ENCODE measurements at regions not wholly inside any gene's neighbourhood (a gene's known extent, or its start where the extent isn't known, plus 50 kb on each side); places are given as distances from the start of the nearest gene placed in this dataset.

GRCh38 chr2:67892339-67892846, 170.4 kb downstream of the C1D start:
- TF ChIP-seq RUNX3 (IDR thresholded peaks at IDR 0.05; ENCODE audit: low read length) (no peak), BHLHE40 (IDR thresholded peaks at IDR 0.05; ENCODE audit: borderline replicate concordance in 1 of 2, low read depth in 2 of 2, low read length in 1 of 2) (no peak), PAX8 (IDR thresholded peaks at IDR 0.05) (no peak), HCFC1 (IDR thresholded peaks at IDR 0.05; ENCODE audit: low read length) (no peak), IRF3 (IDR thresholded peaks at IDR 0.05) (no peak), NFYA (IDR thresholded peaks at IDR 0.05; ENCODE audit: borderline replicate concordance, low read depth, low read length) (no peak), ZBTB33 (IDR thresholded peaks at IDR 0.05) (no peak), SMARCA5 (IDR thresholded peaks at IDR 0.05) (no peak), TAF1 (IDR thresholded peaks at IDR 0.05; ENCODE audit: borderline replicate concordance, low read depth, low read length) (no peak), HDAC6 (IDR thresholded peaks at IDR 0.05; ENCODE audit: unreplicated experiment) (no peak), RAD51 (IDR thresholded peaks at IDR 0.05) (no peak), EED (IDR thresholded peaks at IDR 0.05; ENCODE audit: low read depth) (no peak), ZBTB11 (CRISPR knock-in tag; IDR thresholded peaks at IDR 0.05) (no peak), SRF (IDR thresholded peaks at IDR 0.05; ENCODE audit: low read depth in 2 of 2, low read length in 2 of 2) (no peak), EGR1 (IDR thresholded peaks at IDR 0.05; ENCODE audit: borderline replicate concordance in 1 of 2, low read depth in 2 of 2, low read length in 2 of 2) (no peak), ZSCAN29 (IDR thresholded peaks at IDR 0.05) (no peak), NKRF (conservative IDR thresholded peaks at IDR 0.05) (no peak)
- H3K9me3 ChIP-seq (replicated peaks; ENCODE audit: control insufficient read depth, insufficient read depth, low read length), result no peaks in the 10 kb centered on the region
- H3K9ac ChIP-seq (ENCODE audit: control insufficient read depth, insufficient read depth, low read length), result no peak overlapping the region
- intact Hi-C loops (cut with micrococcal nuclease; ENCODE audit: unreplicated experiment) (no loop called here), in situ Hi-C loops (cut with MboI) (no loop called here)
- no TSS peak for BruUV-seq (replicated peaks)
- H3K79me2 ChIP-seq (ENCODE audit: control insufficient read depth, insufficient read depth, low read length), result no peaks in the 10 kb centered on the region
- ATAC-seq (no peak), FAIRE-seq (no peak), DNase-seq (ENCODE audit: low read depth, low spot score) (no peak)
- CTCF ChIA-PET, result no interaction called here
- no peaks in the 10 kb centered on the region for H3K4me1 ChIP-seq (ENCODE audit: control insufficient read depth, insufficient read depth, low read length)
- H3K4me3 ChIP-seq, result no peak overlapping the region
- RAD21 ChIA-PET (ENCODE audit: unreplicated experiment), result no interaction called here
- no peaks in the 10 kb centered on the region for H4K20me1 ChIP-seq (ENCODE audit: control insufficient read depth, insufficient read depth)
- no peaks in the 10 kb centered on the region for H3K36me3 ChIP-seq (ENCODE audit: control insufficient read depth in 2 of 2, insufficient read depth in 2 of 2, low read length in 1 of 2)
- POLR2A ChIA-PET, result no interaction called here
- SMC1A ChIA-PET (ENCODE audit: uncharacterized antibody, unreplicated experiment), result no interaction called here
- H2AFZ ChIP-seq (ENCODE audit: control insufficient read depth, low read depth, low read length), result no peak overlapping the region
- WGBS (ENCODE audit: insufficient coverage, insufficient replicate concordance, low lambda C conversion rate, missing lambda C conversion rate), result 57% methylated on average over 6 of the region's 6 CpGs
- H3K27me3 ChIP-seq (replicated peaks in 1 of 2; ENCODE audit: control insufficient read depth in 2 of 2, insufficient read depth in 2 of 2, low read length in 1 of 2), result no peaks in the 10 kb centered on the region; a peak in 1 of 4 replicates
- no peak overlapping the region for H3K4me2 ChIP-seq (ENCODE audit: control insufficient read depth, insufficient read depth)
- no peak overlapping the region for H3K27ac ChIP-seq (ENCODE audit: control insufficient read depth, insufficient read depth)

Measured in GM12878 (cell line).